Transverse colon (tissue), 4 donors: ENCODE measurements at regions not wholly inside any gene's neighbourhood (a gene's known extent, or its start where the extent isn't known, plus 50 kb on each side); places are given as distances from the start of the nearest gene placed in this dataset.

Experiments used
- CTCF ChIP-seq, 5 experiments: fragments of 200-600 bp in 3 of 5; fragments of 450-650 bp in 2 of 5; sonication (generic) in 3 of 5; IDR thresholded peaks; 1 replicate in 2 of 5; 2 replicates in 3 of 5; pipeline ENCODE4 v1.5.1; 2016 to 2017; ENCODE audit warnings: antibody characterized with exemption in 5 of 5, inconsistent platforms in 3 of 5, mild to moderate bottlenecking in 2 of 5, moderate library complexity in 1 of 5
- EP300 ChIP-seq: sonication (generic); formaldehyde crosslinking; IDR thresholded peaks from one replicate; pipeline ENCODE4 v1.6.1; 2017; ENCODE audit warnings: antibody characterized with exemption, low read depth
- POLR2A ChIP-seq: fragments of 450-650 bp; IDR thresholded peaks from one replicate; pipeline ENCODE4 v1.6.1; 2016; ENCODE audit warnings: antibody characterized with exemption, mild to moderate bottlenecking, moderate library complexity
- POLR2AphosphoS5 ChIP-seq, 3 donors: sonication (generic); formaldehyde crosslinking; IDR thresholded peaks; one replicate each; pipeline ENCODE4 v1.6.1; 2016; ENCODE audit warnings: antibody characterized with exemption in 3 of 3

GRCh38 chr20:58595167-58595566 is 55.9 kb upstream of the STX16 start:
- TF ChIP-seq CTCF (IDR thresholded peaks at IDR 0.05) (no peak), EP300 (no peak), POLR2A (no peak), POLR2AphosphoS5 (IDR thresholded peaks at IDR 0.05) (no peak)
